ENCODE measurements at regions not wholly inside any gene's neighbourhood (a gene's known extent, or its start where the extent isn't known, plus 50 kb on each side); places are given as distances from the start of the nearest gene placed in this dataset.

- TF ChIP-seq CTCF (IDR thresholded peaks at IDR 0.05), result no peak
- TF ChIP-seq POLR2A (IDR thresholded peaks at IDR 0.05), result no peak
These were observed 82.2 kb downstream of the MRPL32 start for GRCh38 chr7:43014406-43014805.

All from ovary (tissue), 3 donors.